DND-41 (cell line): ENCODE measurements at regions not wholly inside any gene's neighbourhood (a gene's known extent, or its start where the extent isn't known, plus 50 kb on each side); places are given as distances from the start of the nearest gene placed in this dataset.

Experiments
- CTCF ChIP-seq: IDR thresholded peaks from 2 replicates; pipeline ENCODE4 v1.5.1; 2012; ENCODE audit warnings: borderline replicate concordance, low read length, moderate library complexity, mild to moderate bottlenecking; ENCODE audit not compliant: poor library complexity, severe bottlenecking; ENCODE audit errors: extremely low read depth
- EZH2 ChIP-seq: IDR thresholded peaks from 3 replicates; pipeline ENCODE4 v1.6.1; 2012; ENCODE audit warnings: borderline replicate concordance, low read depth, mild to moderate bottlenecking, moderate library complexity, low read length, inconsistent platforms; ENCODE audit not compliant: severe bottlenecking

GRCh38 chr9:14455243-14455642 is 141.3 kb upstream of the NFIB start:
- TF ChIP-seq CTCF (no peak), EZH2 (no peak)
